GM12891 (cell line): ENCODE measurements at regions not wholly inside any gene's neighbourhood (a gene's known extent, or its start where the extent isn't known, plus 50 kb on each side); places are given as distances from the start of the nearest gene placed in this dataset.

Experiments
- POLR2A ChIP-seq: IDR thresholded peaks from 2 replicates; pipeline ENCODE4 v1.6.1; 2011; ENCODE audit warnings: low read depth, low read length, control low read depth
- POLR2AphosphoS5 ChIP-seq: IDR thresholded peaks from 2 replicates; pipeline ENCODE4 v1.6.1; 2011; ENCODE audit warnings: low read depth, low read length, control low read depth
- TAF1 ChIP-seq: IDR thresholded peaks from 2 replicates; pipeline ENCODE4 v1.6.1; 2011; ENCODE audit warnings: low read depth, low read length, control low read depth

GRCh38 chr7:68371985-68372384 lies 1226.3 kb upstream of the AUTS2 start:
- TF ChIP-seq POLR2AphosphoS5: no peak
- TF ChIP-seq POLR2A: no peak
- TF ChIP-seq TAF1: no peak
